ENCODE measurements at regions not wholly inside any gene's neighbourhood (a gene's known extent, or its start where the extent isn't known, plus 50 kb on each side); places are given as distances from the start of the nearest gene placed in this dataset.

GRCh38 chr13:75124415-75124814 lies 357.6 kb downstream of the TBC1D4 start:
- DNase-seq = no peak

GRCh38 chr13:75123428-75123827 lies 358.5 kb downstream of the TBC1D4 start:
- no peak for DNase-seq

DNA sequence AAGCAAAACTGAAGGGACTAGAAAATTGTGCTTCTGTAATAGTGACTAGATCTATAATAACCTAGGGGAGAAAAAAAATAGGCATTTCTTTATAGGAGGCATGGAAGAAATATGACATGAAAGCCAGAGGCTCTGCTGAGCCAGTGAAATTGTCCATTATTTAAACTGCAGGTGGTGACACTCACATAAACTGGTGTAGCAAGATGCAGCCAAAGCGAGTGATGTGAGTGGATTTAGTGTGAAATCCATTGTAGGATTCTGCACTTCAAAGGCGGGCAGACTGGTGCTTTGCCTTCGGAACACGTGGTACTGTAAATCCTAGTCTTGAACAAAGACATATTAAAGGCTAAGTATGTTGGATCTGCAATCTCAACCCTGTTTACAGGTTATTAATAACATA lies 361.9 kb downstream of the TBC1D4 start:
- no peak for DNase-seq

DNA sequence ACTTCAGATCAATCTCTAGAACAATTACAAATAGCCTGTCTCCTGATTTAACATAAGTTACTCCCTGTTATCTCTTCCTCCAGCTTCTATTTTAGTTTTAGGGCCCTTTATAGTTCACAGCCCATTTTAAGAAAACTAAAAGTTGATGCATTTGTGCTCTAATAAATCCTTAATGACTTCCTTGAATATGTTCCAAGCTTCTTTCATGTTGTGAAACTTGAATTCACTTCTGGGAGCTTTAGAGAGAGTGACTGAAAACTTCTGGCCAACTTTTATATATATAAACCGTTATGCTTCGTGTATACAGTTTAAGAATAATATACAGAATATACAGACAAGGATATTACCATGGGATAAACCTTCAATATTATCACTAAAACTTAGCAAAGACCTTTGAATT lies 366.8 kb downstream of the TBC1D4 start:
- no peak for DNase-seq

- DNase-seq = no peak
Observed at GRCh38 chr13:75103976-75104375, 378.0 kb downstream of the TBC1D4 start.

- DNase-seq = no peak
Observed at GRCh38 chr13:75102001-75102716, 379.8 kb downstream of the TBC1D4 start.

GRCh38 chr13:75101348-75101747 lies 380.6 kb downstream of the TBC1D4 start:
- no peak for DNase-seq

- no peak for DNase-seq
Observed at GRCh38 chr13:75092143-75092542, 389.8 kb downstream of the TBC1D4 start.

GRCh38 chr13:75091718-75092117 lies 390.3 kb downstream of the TBC1D4 start:
- no peak for DNase-seq

- no peak for DNase-seq
Observed at GRCh38 chr13:75090872-75091615, 390.9 kb downstream of the TBC1D4 start.

DNA sequence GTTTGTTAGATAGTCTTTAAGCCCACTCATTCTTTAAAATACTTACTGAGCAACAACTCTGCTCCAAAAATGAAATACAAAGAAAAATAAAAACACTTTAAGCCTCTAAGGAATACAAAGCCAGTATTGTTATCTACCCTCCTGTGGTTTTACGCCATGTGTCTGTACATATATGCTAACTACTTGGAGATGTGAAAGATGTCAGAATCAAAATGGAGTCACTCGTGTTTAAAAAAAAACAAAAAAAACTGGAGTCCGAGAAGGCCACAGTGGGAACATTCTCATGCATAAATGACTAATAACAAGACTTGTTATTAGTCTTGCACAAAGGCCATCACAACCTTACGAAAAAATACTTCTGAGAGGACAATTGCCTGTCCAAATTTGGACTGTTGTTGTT lies 393.1 kb downstream of the TBC1D4 start:
- DNase-seq = no peak

DNA sequence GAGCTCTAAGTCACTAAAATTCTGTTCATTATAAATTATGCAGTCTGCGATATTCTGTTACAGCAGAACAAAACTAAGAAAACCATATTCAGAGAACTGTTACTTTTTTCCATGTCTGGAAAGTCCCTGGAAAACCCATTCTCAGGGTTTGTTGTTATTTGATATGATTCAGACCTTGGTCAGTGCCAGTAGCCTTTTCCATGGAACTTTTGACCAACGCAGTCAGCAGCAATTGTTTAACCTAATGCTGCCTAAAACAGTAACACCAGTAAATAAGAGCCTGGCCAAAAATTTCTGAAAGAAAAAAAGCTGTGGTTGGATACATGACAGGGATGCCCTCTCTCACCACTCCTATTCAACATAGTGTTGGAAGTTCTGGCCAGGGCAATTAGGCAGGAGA lies 402.7 kb downstream of the TBC1D4 start:
- DNase-seq = no peak

- no peak for DNase-seq
Observed at GRCh38 chr13:75076476-75076875, 405.5 kb downstream of the TBC1D4 start.

GRCh38 chr13:75073786-75074185 lies 408.2 kb downstream of the TBC1D4 start:
- no peak for DNase-seq

- no peak for DNase-seq
Observed at GRCh38 chr13:75072891-75073290, 409.1 kb downstream of the TBC1D4 start.

- no peak for DNase-seq
Observed at GRCh38 chr13:75072368-75072767, 409.6 kb downstream of the TBC1D4 start.

DNA sequence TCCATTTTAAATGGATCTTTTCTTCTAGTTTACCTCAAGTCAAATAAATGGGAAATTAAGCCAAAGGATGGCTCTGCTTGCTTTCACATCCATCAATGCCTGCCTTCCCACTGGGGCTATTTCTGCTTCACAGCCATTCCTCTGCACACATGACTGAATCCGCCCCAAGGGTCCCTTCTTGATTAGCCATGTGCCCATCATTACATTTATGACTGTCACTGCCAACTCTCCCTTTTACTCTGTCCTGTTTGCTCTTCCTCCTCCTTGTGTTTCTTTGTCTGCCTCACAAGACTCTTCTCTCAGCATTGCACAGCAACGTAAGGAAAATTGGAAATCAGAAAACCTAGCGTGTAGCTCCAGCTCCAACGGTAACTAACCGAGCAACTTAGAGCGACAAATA lies 410.2 kb downstream of the TBC1D4 start:
- no peak for DNase-seq

DNA sequence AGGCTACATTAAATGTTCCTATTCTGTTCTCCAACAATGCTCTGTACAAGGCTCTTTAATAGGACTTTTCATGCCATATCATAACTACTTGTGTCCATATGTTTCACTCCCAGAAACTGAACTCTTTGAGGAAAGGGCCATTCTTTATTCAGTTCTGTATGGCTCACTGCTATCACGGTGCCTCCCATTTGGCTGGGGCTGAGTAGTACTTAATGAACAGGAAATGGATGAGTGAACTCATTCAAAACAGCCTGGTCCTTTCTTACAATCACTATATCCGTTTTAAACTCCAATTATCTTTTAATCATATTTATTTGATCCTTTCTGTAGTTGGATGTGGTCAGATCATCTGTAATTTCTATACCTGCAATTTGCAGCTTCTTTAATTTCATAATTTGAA lies 410.6 kb downstream of the TBC1D4 start:
- no peak for DNase-seq

DNA sequence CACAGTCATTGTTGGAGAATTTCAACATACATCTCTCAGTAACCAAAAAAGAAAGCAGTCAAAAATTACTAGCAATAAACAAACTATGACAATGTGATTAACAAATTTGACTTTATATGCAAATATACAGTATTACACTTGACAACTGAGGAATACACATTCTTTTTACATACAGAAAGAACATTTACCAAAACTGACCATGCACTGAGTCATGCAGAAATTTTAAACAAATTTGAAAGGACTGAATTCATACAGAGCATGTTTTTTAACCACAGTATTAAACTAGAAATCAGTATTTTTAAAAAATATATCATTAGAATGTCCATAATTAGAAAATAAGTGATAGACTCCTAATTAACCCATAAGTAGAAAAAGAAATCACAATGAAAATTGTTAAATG lies 420.1 kb downstream of the TBC1D4 start:
- no peak for DNase-seq

DNA sequence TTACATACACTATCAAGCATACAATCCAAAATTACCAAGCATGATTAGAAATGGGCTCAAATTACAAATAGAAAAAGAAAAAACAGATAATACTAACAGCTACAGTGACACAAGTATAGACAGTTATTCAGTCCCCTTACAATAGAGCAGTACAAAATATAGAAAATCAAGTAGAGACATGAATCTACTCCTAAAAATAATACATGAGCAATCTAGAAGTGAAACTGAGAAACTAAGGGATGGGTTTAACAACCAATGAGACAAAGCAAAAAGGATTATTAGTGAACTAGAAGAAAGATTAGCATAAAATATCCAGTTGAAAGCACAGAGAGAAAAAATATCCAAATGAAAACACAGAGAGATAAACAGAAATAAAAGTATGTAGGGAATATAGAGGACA lies 426.7 kb downstream of the TBC1D4 start:
- no peak for DNase-seq

- no peak for DNase-seq
Observed at GRCh38 chr13:75052616-75053015, 429.4 kb downstream of the TBC1D4 start.

DNA sequence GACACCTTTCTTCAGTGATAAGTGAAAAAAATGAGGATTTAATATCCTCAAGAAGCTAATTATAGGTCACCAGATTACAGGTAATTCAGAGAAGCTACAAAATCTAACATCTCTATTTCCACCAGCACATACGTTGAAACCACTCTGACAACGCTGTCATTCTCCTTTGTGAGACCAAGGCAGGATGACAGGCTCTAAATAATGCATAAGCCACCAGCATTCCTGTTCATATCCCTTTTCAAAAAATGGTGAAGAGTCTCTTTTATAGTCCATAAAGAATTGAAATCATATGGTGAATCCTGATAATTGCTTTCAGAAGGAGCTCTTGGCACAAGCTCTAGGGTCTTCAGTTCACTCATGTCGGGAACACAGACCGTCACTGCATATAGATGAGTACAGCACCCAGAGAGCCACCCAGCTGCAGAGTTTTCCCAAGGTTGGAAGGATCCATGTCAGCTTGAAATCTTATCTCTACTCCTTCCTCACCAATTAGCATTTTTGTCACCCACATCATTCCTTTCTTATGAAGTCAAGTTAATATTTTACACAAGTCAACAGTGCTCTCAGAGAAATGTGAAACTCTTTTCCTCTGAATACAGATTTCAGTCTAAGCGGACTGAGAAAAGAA lies 431.4 kb downstream of the TBC1D4 start:
- DNase-seq = no peak

DNA sequence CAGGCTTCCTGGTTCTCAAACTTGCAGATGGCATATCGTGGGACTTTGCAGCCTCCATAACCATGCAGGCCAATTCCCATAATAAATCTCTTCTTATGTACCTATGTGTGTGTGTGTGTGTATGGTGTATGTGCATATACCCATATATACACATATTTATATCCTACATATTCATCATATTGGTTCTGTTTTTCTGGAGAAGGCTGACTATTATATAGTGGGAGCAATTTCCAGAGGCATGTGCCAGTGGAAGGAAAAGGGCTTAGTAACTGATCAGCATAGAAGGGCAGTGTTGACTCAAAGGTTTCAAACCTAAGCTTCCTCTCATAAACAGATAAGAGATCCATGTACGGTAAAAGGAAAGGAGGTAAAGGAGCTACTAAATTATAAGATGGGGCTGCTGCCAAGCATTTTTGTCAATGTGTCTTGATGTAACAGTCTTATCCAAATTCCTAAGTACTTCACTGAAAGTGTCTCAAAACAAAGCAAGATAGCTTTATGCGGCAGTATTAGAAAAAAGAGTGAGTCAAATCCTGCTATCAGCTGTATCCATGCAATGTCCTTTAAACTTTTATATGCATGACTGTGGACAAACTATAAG lies 432.1 kb downstream of the TBC1D4 start:
- no peak for DNase-seq

- DNase-seq = no peak
Observed at GRCh38 chr13:75042807-75043206, 439.2 kb downstream of the TBC1D4 start.

All from NCI-H1048 (cell line).